Activated CD8-positive, alpha-beta T cell treated with anti-CD3 and anti-CD28 coated beads for 36 hours (primary cell): ENCODE measurements at regions not wholly inside any gene's neighbourhood (a gene's known extent, or its start where the extent isn't known, plus 50 kb on each side); places are given as distances from the start of the nearest gene placed in this dataset.
A peak's percentile ranks its signal among the peaks of the same experiment; 100 is the strongest.

Source experiments
- ATAC-seq: fragments of 200-7000 bp; cut with Tn5 transposase; one replicate; pipeline ENCODE4 v1.10.0; 2021; ENCODE audit warnings: mild to moderate bottlenecking, moderate library complexity
- CTCF ChIA-PET: fragments of 350-600 bp; sonication (Branson Sonifier 250); formaldehyde crosslinking; loops from one replicate; lab custom pipeline; 2021; ENCODE audit warnings: antibody characterized with exemption; lab: Charles Lee
- POLR2A ChIA-PET: fragments of 350-600 bp; sonication (Branson Sonifier 250); formaldehyde crosslinking; loops from one replicate; lab custom pipeline; 2021; ENCODE audit warnings: antibody characterized with exemption; lab: Charles Lee
- DNase-seq: peaks from one replicate; pipeline ENCODE4 v3.0.0-alpha.2; 2020
- H3K27ac Mint-ChIP-seq: one replicate; pipeline ENCODE4 v1.8.0; 2021; ENCODE audit warnings: mild to moderate bottlenecking, mixed read lengths
- H3K27me3 Mint-ChIP-seq: one replicate; pipeline ENCODE4 v1.8.0; 2021; ENCODE audit warnings: mixed read lengths
- H3K36me3 Mint-ChIP-seq: one replicate; pipeline ENCODE4 v1.8.0; 2021; ENCODE audit warnings: low read depth, mixed read lengths
- H3K4me1 Mint-ChIP-seq: one replicate; pipeline ENCODE4 v1.8.0; 2021; ENCODE audit warnings: low read depth, mixed read lengths
- H3K4me3 Mint-ChIP-seq: one replicate; pipeline ENCODE4 v1.8.0; 2021; ENCODE audit warnings: mild to moderate bottlenecking, moderate library complexity, mixed read lengths
- H3K9me3 Mint-ChIP-seq: one replicate; pipeline ENCODE4 v1.8.0; 2021; ENCODE audit warnings: mixed read lengths
- intact Hi-C: fragments of 100-400 bp; cut with micrococcal nuclease; formaldehyde crosslinking; loops from one replicate; pipeline ENCODE4 v1.10.0; 2022
- TF ChIP-seq, protein P1 (sequence below): fragments of 200-600 bp; IDR thresholded peaks from one replicate; pipeline ENCODE4 v1.8.0; 2022; ENCODE audit warnings: antibody characterized with exemption, mild to moderate bottlenecking

DNA sequence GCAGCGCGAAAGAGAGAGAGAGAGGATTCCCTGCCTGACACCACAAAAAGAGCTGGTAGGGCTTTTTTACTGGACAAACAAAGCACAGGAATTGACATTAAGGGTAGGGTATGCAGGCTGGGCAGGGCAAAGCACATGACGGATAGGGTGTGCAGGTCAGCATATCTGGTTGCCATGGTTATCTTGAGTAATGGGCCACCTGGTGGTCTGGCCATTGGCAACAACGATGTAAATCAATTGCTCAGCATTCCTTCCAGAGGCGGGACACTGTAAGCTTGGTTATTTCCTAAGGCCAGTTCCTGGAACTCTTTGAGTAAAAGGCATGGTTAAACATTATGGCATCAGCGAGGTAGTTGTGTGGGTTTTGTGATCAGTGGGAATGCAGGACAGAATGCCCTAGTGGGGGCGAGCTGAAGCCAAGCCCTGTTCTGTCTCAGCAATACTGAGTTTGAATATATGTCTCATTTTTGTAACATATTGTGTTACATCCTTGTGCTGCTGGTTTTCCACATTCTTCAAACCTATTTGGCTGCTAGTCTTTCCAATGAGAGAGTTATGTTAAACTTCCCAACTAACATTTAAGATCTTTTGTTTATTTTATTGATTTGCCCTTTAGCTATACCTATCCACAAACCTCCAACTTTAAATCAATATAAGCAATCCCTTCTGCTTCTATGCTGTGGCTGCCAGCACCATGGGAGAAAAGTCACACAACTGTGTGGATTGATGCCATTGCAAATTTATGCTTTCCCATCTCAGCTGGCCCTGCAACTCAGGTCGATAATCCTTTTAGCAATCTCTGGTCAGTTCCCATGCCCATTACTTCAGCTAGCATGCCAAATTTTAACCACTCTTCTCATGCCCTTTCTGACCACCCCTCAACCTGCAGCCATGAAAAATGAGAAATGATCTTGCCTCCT, 396.7 kb upstream of the PDE3A start:
- H3K27ac Mint-ChIP-seq, result no peak overlapping the region

DNA sequence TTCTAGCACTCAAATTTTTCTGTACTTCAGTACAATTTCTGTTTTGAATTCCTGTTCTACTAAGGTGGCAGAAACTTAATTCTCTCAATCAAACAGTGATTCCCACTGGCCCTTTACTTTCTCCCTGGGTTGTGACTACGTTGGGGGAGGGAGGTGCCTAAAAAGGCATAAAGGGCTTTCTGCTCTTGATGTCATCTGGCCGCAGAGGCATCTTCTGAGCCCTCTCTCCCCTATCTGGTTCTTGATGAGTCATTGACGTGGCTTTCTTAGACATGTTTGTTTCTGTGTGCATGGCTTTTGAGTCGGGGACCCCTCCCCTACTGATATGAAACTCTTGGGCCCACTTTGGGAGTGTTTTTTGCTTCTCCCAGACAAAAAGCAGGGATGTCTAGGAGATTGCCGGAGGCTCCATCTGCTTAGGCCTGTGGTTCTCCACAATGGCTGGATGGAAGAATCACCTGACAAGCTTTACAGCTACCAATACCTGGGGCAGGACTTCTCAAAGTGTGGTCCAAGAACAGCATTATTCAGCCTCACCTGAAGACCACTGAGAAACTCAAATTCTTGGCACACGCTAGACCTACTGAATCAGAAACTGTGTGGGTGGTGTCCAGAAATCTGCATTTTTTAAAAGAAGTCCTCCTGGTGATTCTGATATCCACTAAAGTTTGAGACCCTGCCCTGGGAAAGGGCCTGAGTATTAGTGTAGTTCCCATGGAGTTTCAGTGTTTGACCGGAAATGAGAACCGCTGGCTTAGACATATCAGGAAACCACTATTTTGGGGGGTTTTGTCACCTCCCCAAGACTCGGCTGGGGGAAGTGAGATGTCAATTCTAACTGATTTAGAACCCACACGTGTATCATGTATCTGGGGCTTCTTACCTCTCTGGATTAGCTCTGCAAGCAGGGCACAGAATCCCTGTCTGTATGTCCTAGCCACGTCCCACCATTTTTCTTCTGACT, 395.7 kb upstream of the PDE3A start:
- Mint-ChIP-seq H3K36me3 (no peaks in the 10 kb centered on the region), H3K27ac (peak overlapping the region; percentile 39), H3K4me1 (peaks cover 12% of the 10 kb centered on the region), H3K4me3 (no peak overlapping the region), H3K27me3 (no peaks in the 10 kb centered on the region), H3K9me3 (no peaks in the 10 kb centered on the region)
- POLR2A ChIA-PET, result no interaction called here
- CTCF ChIA-PET, result no interaction called here
- ATAC-seq (peak; percentile 90), DNase-seq (peak; percentile 49)
- intact Hi-C loops, result no loop called here
- TF ChIP-seq, protein P1, sequence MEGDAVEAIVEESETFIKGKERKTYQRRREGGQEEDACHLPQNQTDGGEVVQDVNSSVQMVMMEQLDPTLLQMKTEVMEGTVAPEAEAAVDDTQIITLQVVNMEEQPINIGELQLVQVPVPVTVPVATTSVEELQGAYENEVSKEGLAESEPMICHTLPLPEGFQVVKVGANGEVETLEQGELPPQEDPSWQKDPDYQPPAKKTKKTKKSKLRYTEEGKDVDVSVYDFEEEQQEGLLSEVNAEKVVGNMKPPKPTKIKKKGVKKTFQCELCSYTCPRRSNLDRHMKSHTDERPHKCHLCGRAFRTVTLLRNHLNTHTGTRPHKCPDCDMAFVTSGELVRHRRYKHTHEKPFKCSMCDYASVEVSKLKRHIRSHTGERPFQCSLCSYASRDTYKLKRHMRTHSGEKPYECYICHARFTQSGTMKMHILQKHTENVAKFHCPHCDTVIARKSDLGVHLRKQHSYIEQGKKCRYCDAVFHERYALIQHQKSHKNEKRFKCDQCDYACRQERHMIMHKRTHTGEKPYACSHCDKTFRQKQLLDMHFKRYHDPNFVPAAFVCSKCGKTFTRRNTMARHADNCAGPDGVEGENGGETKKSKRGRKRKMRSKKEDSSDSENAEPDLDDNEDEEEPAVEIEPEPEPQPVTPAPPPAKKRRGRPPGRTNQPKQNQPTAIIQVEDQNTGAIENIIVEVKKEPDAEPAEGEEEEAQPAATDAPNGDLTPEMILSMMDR, result no peak

More for the DNA sequence above, 396.7 kb upstream of the PDE3A start:
- H3K36me3 Mint-ChIP-seq, result no peaks in the 10 kb centered on the region
- intact Hi-C loops, result no loop called here
- DNase-seq, result no peak
- no peaks in the 10 kb centered on the region for H3K9me3 Mint-ChIP-seq
- no peaks in the 10 kb centered on the region for H3K27me3 Mint-ChIP-seq
- no peak for ATAC-seq
- TF ChIP-seq, protein P1, result no peak
- H3K4me3 Mint-ChIP-seq, result no peak overlapping the region
- POLR2A ChIA-PET, result no interaction called here
- CTCF ChIA-PET, result no interaction called here
- H3K4me1 Mint-ChIP-seq, result peaks cover 12% of the 10 kb centered on the region

DNA sequence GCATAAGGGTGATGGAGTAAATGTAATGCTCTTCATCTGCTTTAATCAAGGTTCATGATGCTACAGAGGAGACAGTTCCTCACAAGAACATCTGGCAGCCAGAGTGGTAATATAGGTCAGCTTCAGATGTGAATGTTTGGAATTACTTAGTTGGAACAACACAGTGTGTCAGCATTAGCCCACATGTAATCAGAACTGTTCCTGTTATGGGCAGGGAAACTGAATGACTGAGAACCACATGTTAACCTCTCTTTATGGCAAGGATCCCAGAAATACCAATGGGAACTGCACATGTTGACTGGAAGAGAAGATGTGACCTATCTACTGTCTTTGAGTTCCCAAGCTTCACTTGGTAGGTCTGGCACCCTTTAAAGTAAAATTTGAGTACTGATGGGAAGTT, 390.1 kb upstream of the PDE3A start:
- TF ChIP-seq, protein P1, result no peak
- no peaks in the 10 kb centered on the region for H3K36me3 Mint-ChIP-seq
- H3K9me3 Mint-ChIP-seq, result no peaks in the 10 kb centered on the region
- ChIA-PET CTCF (no interaction called here), POLR2A (no interaction called here)
- no peak overlapping the region for H3K27ac Mint-ChIP-seq
- ATAC-seq (no peak), DNase-seq (no peak)
- no peaks in the 10 kb centered on the region for H3K27me3 Mint-ChIP-seq
- intact Hi-C loops, result no loop called here
- peaks cover under 1% of the 10 kb centered on the region for H3K4me1 Mint-ChIP-seq
- H3K4me3 Mint-ChIP-seq, result no peak overlapping the region

DNA sequence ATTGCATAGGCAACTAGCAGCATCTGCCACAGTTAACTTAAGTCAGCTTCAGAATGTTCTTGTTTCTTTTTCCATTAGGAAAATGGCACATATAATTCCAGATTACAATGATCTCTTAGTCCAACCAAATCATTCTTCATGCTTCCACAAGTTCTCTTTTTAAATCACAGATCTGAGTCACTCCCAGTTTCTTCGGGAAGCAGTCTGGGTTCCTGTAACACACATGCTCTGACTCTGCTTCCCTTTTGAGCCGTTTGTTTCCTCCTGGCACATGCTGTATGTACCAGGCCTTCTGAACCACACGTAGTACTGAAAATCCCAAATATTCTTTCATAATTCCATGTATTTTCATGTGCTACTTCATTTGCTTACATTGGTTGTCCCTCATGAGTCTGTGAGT, 388.8 kb upstream of the PDE3A start:
- Mint-ChIP-seq H3K27me3 (no peaks in the 10 kb centered on the region), H3K4me3 (no peak overlapping the region), H3K27ac (no peak overlapping the region), H3K9me3 (no peaks in the 10 kb centered on the region), H3K36me3 (no peaks in the 10 kb centered on the region), H3K4me1 (no peaks in the 10 kb centered on the region)
- TF ChIP-seq, protein P1, result no peak
- DNase-seq (no peak), ATAC-seq (no peak)
- POLR2A ChIA-PET, result no interaction called here
- CTCF ChIA-PET, result no interaction called here
- intact Hi-C loops, result no loop called here
